HepG2 (cell line): ENCODE measurements at regions not wholly inside any gene's neighbourhood (a gene's known extent, or its start where the extent isn't known, plus 50 kb on each side); places are given as distances from the start of the nearest gene placed in this dataset.

Source experiments
- ATAC-seq: fragments of 200-7000 bp; cut with Tn5 transposase; 3 replicates; pipeline ENCODE4 v1.9.1; 2020; ENCODE audit warnings: mild to moderate bottlenecking, moderate library complexity
- BruUV-seq: library from RNA; stranded (reverse); fragments of 400-500 nt; replicated peaks from 2 replicates; lab custom pipeline; 2021; lab: Mats Ljungman, UMichigan
- CTCF ChIA-PET: fragments of 300-600 bp; formaldehyde crosslinking; extraction: SDS; loops from one replicate; lab custom pipeline; 2021; ENCODE audit warnings: low total read pairs, inconsistent platforms, low intra/inter-chr PET ratio; lab: Yijun Ruan, JAX
- POLR2A ChIA-PET: fragments of 350-600 bp; sonication (Branson Sonifier 250); formaldehyde crosslinking; loops from one replicate; lab custom pipeline; 2020; ENCODE audit warnings: antibody characterized with exemption, inconsistent platforms; lab: Yijun Ruan, JAX
- DNase-seq: peaks from one replicate; pipeline ENCODE4 v3.0.0-alpha.2; 2015; ENCODE audit warnings: low spot score
- FAIRE-seq: peaks from 3 replicates; lab custom pipeline; 2011; peaks lifted over from hg19 to GRCh38; lab: Jason Lieb, UNC
- H2AFZ ChIP-seq: one replicate; pipeline ENCODE4 v1.6.1; 2011; ENCODE audit warnings: low read length, inconsistent platforms
- H3K27ac ChIP-seq: fragments of 300-600 bp; 3 replicates; pipeline ENCODE4 v1.8.0; 2011; ENCODE audit warnings: mixed run types, mild to moderate bottlenecking, mixed read lengths, low read length, inconsistent platforms; ENCODE audit not compliant: insufficient read depth; ENCODE audit errors: extremely low read length
- H3K27me3 ChIP-seq, 2 experiments: fragments of 200-600 bp in 1 of 2; 2 replicates in 1 of 2; 3 replicates in 1 of 2; pipeline versions ENCODE4 v1.6.0 to v1.8.0; 2011; ENCODE audit warnings: low read length in 2 of 2, mild to moderate bottlenecking in 2 of 2, moderate library complexity in 2 of 2, inconsistent platforms in 1 of 2; ENCODE audit not compliant: insufficient read depth in 2 of 2, control insufficient read depth in 1 of 2
- H3K36me3 ChIP-seq, 2 experiments: fragments of 200-600 bp in 1 of 2; replicated peaks in 1 of 2; 2 replicates in 1 of 2; 3 replicates in 1 of 2; pipeline versions ENCODE4 v1.5.1 to v1.8.0; 2011; ENCODE audit warnings: low read length in 2 of 2, inconsistent platforms in 1 of 2; ENCODE audit not compliant: insufficient read depth in 2 of 2, control insufficient read depth in 1 of 2
- H3K4me1 ChIP-seq: 2 replicates; pipeline ENCODE4 v1.5.1; 2012; ENCODE audit warnings: low read length, inconsistent platforms; ENCODE audit not compliant: insufficient read depth
- H3K4me2 ChIP-seq: 2 replicates; pipeline ENCODE4 v1.6.0; 2011; ENCODE audit warnings: low read depth, low read length, inconsistent platforms
- H3K4me3 ChIP-seq, 3 experiments: fragments of 200-600 bp in 1 of 3; sonication (generic), shearing (Covaris generic) in 1 of 3; replicated peaks in 1 of 3; 2 replicates each; pipeline ENCODE4 v1.5.1; 2011 to 2016; ENCODE audit warnings: low read length in 3 of 3, inconsistent platforms in 2 of 3, low read depth in 2 of 3, mild to moderate bottlenecking in 2 of 3, control low read depth in 1 of 3, mixed read lengths in 1 of 3; ENCODE audit not compliant: insufficient read depth in 1 of 3
- H3K79me2 ChIP-seq: one replicate; pipeline ENCODE4 v1.6.1; 2011; ENCODE audit warnings: low read length, inconsistent platforms; ENCODE audit not compliant: insufficient read depth
- H3K9ac ChIP-seq: 2 replicates; pipeline ENCODE4 v1.6.0; 2011; ENCODE audit warnings: mild to moderate bottlenecking, low read depth, low read length, inconsistent platforms; ENCODE audit not compliant: insufficient read depth
- H3K9me3 ChIP-seq: 2 replicates; pipeline ENCODE4 v1.5.1; 2012; ENCODE audit warnings: mild to moderate bottlenecking, low read length
- H4K20me1 ChIP-seq: 2 replicates; pipeline ENCODE4 v1.6.0; 2011; ENCODE audit warnings: inconsistent platforms, mild to moderate bottlenecking, low read length, moderate library complexity; ENCODE audit not compliant: insufficient read depth
- DNMT3B ChIP-seq: conservative IDR thresholded peaks from 2 replicates; pipeline ENCODE4 v1.6.1; 2016; ENCODE audit warnings: missing biosample characterization, control low read depth
- GABPB1 ChIP-seq: IDR thresholded peaks from 2 replicates; pipeline ENCODE4 v1.6.1; 2016; ENCODE audit warnings: mild to moderate bottlenecking, missing genetic modification reagents, moderate library complexity, missing compliant biosample characterization
- HNRNPLL ChIP-seq: fragments of 200-400 bp; formaldehyde crosslinking; IDR thresholded peaks from 2 replicates; pipeline ENCODE4 v1.6.1; 2017; ENCODE audit warnings: mild to moderate bottlenecking, low read depth, low read length; ENCODE audit not compliant: poor library complexity, severe bottlenecking
- ISX ChIP-seq: sonication (generic); formaldehyde crosslinking; conservative IDR thresholded peaks from 2 replicates; pipeline ENCODE4 v1.5.0; 2020; ENCODE audit warnings: missing genetic modification reagents
- KDM4B ChIP-seq: sonication (generic); formaldehyde crosslinking; IDR thresholded peaks from 2 replicates; pipeline ENCODE4 v1.4.0; 2020; ENCODE audit warnings: missing genetic modification reagents
- POLR2AphosphoS2 ChIP-seq: IDR thresholded peaks from 2 replicates; pipeline ENCODE4 v1.6.1; 2011; ENCODE audit warnings: low read depth, low read length, improper control_type of control experiment
- ZC3H4 ChIP-seq: sonication (generic); formaldehyde crosslinking; IDR thresholded peaks from 2 replicates; pipeline ENCODE4 v1.4.0; 2020; ENCODE audit warnings: missing genetic modification reagents, borderline replicate concordance
- ZFP37 ChIP-seq: sonication (generic); formaldehyde crosslinking; IDR thresholded peaks from 2 replicates; pipeline ENCODE4 v1.4.0; 2020; ENCODE audit warnings: missing genetic modification reagents, borderline replicate concordance
- WGBS: methylation state at CpG from one replicate; pipeline ENCODE4 v1.1.6; 2017; ENCODE audit warnings: low lambda C conversion rate; 5-methylcytosine and 5-hydroxymethylcytosine counted together
- in situ Hi-C: cut with HindIII; loops from 2 replicates; pipeline ENCODE4 v1.10.0; 2017; ENCODE audit warnings: low pct_unique_long_range_greater_than_20kb; ENCODE audit not compliant: extremely low pct_ligation_motif_present
- intact Hi-C: fragments of 100-400 bp; cut with micrococcal nuclease; formaldehyde crosslinking; loops from one replicate; pipeline ENCODE4 v1.10.0; 2022; ENCODE audit not compliant: unreplicated experiment
- TF ChIP-seq, protein P1 (sequence below): IDR thresholded peaks from 2 replicates; pipeline ENCODE4 v1.6.1; 2016; ENCODE audit warnings: mild to moderate bottlenecking, missing biosample characterization, missing genetic modification reagents
- TF ChIP-seq, protein P2 (sequence below): sonication (generic); formaldehyde crosslinking; IDR thresholded peaks from 2 replicates; pipeline ENCODE4 v1.4.0; 2020; ENCODE audit warnings: mild to moderate bottlenecking, missing genetic modification reagents
- TF ChIP-seq, protein P3 (sequence below): sonication (generic); formaldehyde crosslinking; IDR thresholded peaks from 2 replicates; pipeline ENCODE4 v1.4.0; 2020; ENCODE audit warnings: mild to moderate bottlenecking, missing genetic modification reagents

DNA sequence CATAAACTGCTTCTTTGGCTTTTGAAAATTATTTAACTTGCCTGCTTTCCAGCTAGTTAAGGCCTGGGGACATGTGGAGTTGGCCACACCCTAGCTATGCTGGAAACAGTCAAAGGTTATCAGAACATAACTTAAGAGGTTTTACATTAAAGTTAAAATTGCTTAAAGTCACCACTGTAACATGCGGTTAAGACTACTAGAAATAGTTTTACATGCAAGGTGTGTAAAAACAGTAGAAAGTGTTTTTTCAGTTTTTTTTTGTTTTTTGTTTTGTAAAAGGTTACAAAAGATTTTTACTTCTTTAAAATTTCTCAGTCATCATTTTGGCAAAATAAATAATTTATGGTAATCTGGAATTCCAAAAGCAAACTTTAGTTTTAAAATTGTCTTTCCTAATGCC is 763.1 kb downstream of the UQCRFS1 start:
- ATAC-seq (no peak), FAIRE-seq (no peak), DNase-seq (no peak)
- no peak overlapping the region for H2AFZ ChIP-seq
- intact Hi-C loops: loop anchor here (10.0 kb wide), 1 partner anchor 325 kb away; no protein-coding TSS in a partner anchor
- no TSS peak for BruUV-seq
- H3K79me2 ChIP-seq: no peaks in the 10 kb centered on the region
- no peak overlapping the region for H3K4me2 ChIP-seq
- ChIA-PET CTCF (no interaction called here), POLR2A (no interaction called here)
- no peak overlapping the region for H3K27ac ChIP-seq
- 97% methylated on average over 1 of the region's 1 CpG for WGBS
- H3K9me3 ChIP-seq: peaks cover 89% of the 10 kb centered on the region
- TF ChIP-seq POLR2AphosphoS2 (no peak), HNRNPLL (no peak), DNMT3B (CRISPR knock-in tag) (no peak), ISX (CRISPR knock-in tag) (no peak), ZC3H4 (CRISPR knock-in tag) (no peak), ZFP37 (no peak), GABPB1 (CRISPR knock-in tag) (no peak), KDM4B (CRISPR knock-in tag) (no peak)
- TF ChIP-seq, protein P1, sequence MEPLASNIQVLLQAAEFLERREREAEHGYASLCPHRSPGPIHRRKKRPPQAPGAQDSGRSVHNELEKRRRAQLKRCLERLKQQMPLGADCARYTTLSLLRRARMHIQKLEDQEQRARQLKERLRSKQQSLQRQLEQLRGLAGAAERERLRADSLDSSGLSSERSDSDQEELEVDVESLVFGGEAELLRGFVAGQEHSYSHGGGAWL: no peak
- TF ChIP-seq, protein P2, sequence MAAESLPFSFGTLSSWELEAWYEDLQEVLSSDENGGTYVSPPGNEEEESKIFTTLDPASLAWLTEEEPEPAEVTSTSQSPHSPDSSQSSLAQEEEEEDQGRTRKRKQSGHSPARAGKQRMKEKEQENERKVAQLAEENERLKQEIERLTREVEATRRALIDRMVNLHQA (CRISPR knock-in tag): no peak
- TF ChIP-seq, protein P3, sequence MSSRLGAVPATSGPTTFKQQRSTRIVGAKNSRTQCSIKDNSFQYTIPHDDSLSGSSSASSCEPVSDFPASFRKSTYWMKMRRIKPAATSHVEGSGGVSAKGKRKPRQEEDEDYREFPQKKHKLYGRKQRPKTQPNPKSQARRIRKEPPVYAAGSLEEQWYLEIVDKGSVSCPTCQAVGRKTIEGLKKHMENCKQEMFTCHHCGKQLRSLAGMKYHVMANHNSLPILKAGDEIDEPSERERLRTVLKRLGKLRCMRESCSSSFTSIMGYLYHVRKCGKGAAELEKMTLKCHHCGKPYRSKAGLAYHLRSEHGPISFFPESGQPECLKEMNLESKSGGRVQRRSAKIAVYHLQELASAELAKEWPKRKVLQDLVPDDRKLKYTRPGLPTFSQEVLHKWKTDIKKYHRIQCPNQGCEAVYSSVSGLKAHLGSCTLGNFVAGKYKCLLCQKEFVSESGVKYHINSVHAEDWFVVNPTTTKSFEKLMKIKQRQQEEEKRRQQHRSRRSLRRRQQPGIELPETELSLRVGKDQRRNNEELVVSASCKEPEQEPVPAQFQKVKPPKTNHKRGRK (CRISPR knock-in tag): no peak
- H3K9ac ChIP-seq: no peak overlapping the region
- no peaks in the 10 kb centered on the region for H3K4me1 ChIP-seq
- in situ Hi-C loops: loop anchor here (25.0 kb wide), 1 partner anchor 437 kb away; no protein-coding TSS in a partner anchor
- H3K4me3 ChIP-seq: no peak overlapping the region
- no peaks in the 10 kb centered on the region for H3K27me3 ChIP-seq
- no peaks in the 10 kb centered on the region for H4K20me1 ChIP-seq
- H3K36me3 ChIP-seq: no peaks in the 10 kb centered on the region
